Naive thymus-derived CD4-positive, alpha-beta T cell (primary cell): ENCODE measurements at regions not wholly inside any gene's neighbourhood (a gene's known extent, or its start where the extent isn't known, plus 50 kb on each side); places are given as distances from the start of the nearest gene placed in this dataset.
A peak's percentile ranks its signal among the peaks of the same experiment; 100 is the strongest.

Experiments
- ATAC-seq: fragments of 150-1000 bp; cut with Tn5 transposase; 2 replicates; pipeline ENCODE4 v1.10.0; 2021; ENCODE audit warnings: mild to moderate bottlenecking, moderate library complexity
- CTCF ChIA-PET: fragments of 350-600 bp; sonication (Branson Sonifier 250); formaldehyde crosslinking; loops from one replicate; lab custom pipeline; 2021; ENCODE audit warnings: antibody characterized with exemption; lab: Charles Lee
- POLR2A ChIA-PET: fragments of 350-600 bp; sonication (Branson Sonifier 250); formaldehyde crosslinking; loops from one replicate; lab custom pipeline; 2021; ENCODE audit warnings: antibody characterized with exemption, inconsistent platforms; lab: Charles Lee
- DNase-seq, 9 donors: peaks; one replicate each; pipeline versions ENCODE4 v3.0.0 to v3.0.0-alpha.2; 2020 to 2022; ENCODE audit warnings: mixed read lengths in 1 of 9
- H3K27ac ChIP-seq: one replicate; pipeline ENCODE4 v1.7.0; 2013; ENCODE audit warnings: mild to moderate bottlenecking, low read depth, low read length, moderate library complexity
- H3K27me3 ChIP-seq, 2 donors: one replicate each; pipeline ENCODE4 v1.7.0; 2013; ENCODE audit warnings: low read length in 2 of 2, mild to moderate bottlenecking in 2 of 2, moderate library complexity in 2 of 2; ENCODE audit not compliant: control insufficient read depth in 2 of 2, insufficient read depth in 2 of 2
- H3K36me3 ChIP-seq, 3 experiments: 1 replicate in 2 of 3; 2 replicates in 1 of 3; pipeline ENCODE4 v1.7.0; 2013; ENCODE audit warnings: low read length in 3 of 3, mild to moderate bottlenecking in 3 of 3, moderate library complexity in 1 of 3; ENCODE audit not compliant: insufficient read depth in 3 of 3, control insufficient read depth in 2 of 3
- H3K4me1 ChIP-seq, 2 donors: one replicate each; pipeline ENCODE4 v1.7.0; 2013; ENCODE audit warnings: low read length in 2 of 2, mild to moderate bottlenecking in 2 of 2, moderate library complexity in 1 of 2; ENCODE audit not compliant: control insufficient read depth in 2 of 2, insufficient read depth in 2 of 2
- H3K4me3 ChIP-seq: 2 replicates; pipeline ENCODE4 v1.7.0; 2013; ENCODE audit warnings: mild to moderate bottlenecking, low read length
- H3K9me3 ChIP-seq, 3 experiments: 1 replicate in 2 of 3; 2 replicates in 1 of 3; pipeline ENCODE4 v1.7.0; 2013; ENCODE audit warnings: low read length in 3 of 3; ENCODE audit not compliant: control insufficient read depth in 2 of 3
- H3K27ac Mint-ChIP-seq, 9 donors: one replicate each; pipeline ENCODE4 v1.8.0; 2020 to 2022; ENCODE audit warnings: mixed read lengths in 9 of 9, mild to moderate bottlenecking in 8 of 9, moderate library complexity in 5 of 9, inconsistent platforms in 2 of 9
- H3K27me3 Mint-ChIP-seq, 5 donors: one replicate each; pipeline ENCODE4 v1.8.0; 2021 to 2022; ENCODE audit warnings: mixed read lengths in 5 of 5, mild to moderate bottlenecking in 1 of 5
- H3K36me3 Mint-ChIP-seq, 5 donors: one replicate each; pipeline ENCODE4 v1.8.0; 2020 to 2022; ENCODE audit warnings: mixed read lengths in 5 of 5, mild to moderate bottlenecking in 3 of 5, inconsistent platforms in 1 of 5
- H3K4me1 Mint-ChIP-seq, 7 donors: one replicate each; pipeline ENCODE4 v1.8.0; 2020 to 2022; ENCODE audit warnings: mixed read lengths in 7 of 7, mild to moderate bottlenecking in 3 of 7, inconsistent platforms in 1 of 7
- H3K4me3 Mint-ChIP-seq, 10 donors: one replicate each; pipeline ENCODE4 v1.8.0; 2020 to 2022; ENCODE audit warnings: mild to moderate bottlenecking in 10 of 10, mixed read lengths in 10 of 10, moderate library complexity in 6 of 10, inconsistent platforms in 2 of 10
- H3K9me3 Mint-ChIP-seq, 11 donors: one replicate each; pipeline ENCODE4 v1.8.0; 2020 to 2022; ENCODE audit warnings: mixed read lengths in 11 of 11, mild to moderate bottlenecking in 4 of 11, inconsistent platforms in 1 of 11, moderate library complexity in 1 of 11
- intact Hi-C, 2 donors: fragments of 100-400 bp; cut with micrococcal nuclease; formaldehyde crosslinking; loops; one replicate each; pipeline ENCODE4 v1.15.1; 2023

GRCh38 chr15:96124436-96124835, 206.1 kb upstream of the NR2F2 start:
- ChIA-PET CTCF (interaction anchor here (0.7 kb wide), 1 partner anchor 8 kb away, joined by 4 read pairs; no protein-coding TSS in a partner anchor), POLR2A (no interaction called here)
- no peak for ATAC-seq
- Mint-ChIP-seq H3K9me3 (peaks cover 0 to 2% (median 0%) of the 10 kb centered on the region in 11 donors), H3K27ac (no peak overlapping the region), H3K4me1 (no peaks in the 10 kb centered on the region), H3K36me3 (no peaks in the 10 kb centered on the region), H3K4me3 (no peak overlapping the region), H3K27me3 (peaks cover 0 to 32% (median 24%) of the 10 kb centered on the region in 5 donors)
- no peak for DNase-seq
- Histone ChIP-seq H3K36me3 (no peaks in the 10 kb centered on the region), H3K27ac (no peak overlapping the region), H3K4me3 (no peak overlapping the region), H3K9me3 (no peaks in the 10 kb centered on the region), H3K4me1 (no peaks in the 10 kb centered on the region), H3K27me3 (no peaks in the 10 kb centered on the region)
- intact Hi-C loops = no loop called here

- Mint-ChIP-seq H3K27me3 (peaks cover 0 to 33% (median 20%) of the 10 kb centered on the region in 5 donors), H3K4me3 (no peak overlapping the region), H3K4me1 (no peaks in the 10 kb centered on the region), H3K36me3 (no peaks in the 10 kb centered on the region), H3K9me3 (peaks cover 0 to 2% (median 0%) of the 10 kb centered on the region in 11 donors), H3K27ac (no peak overlapping the region)
- intact Hi-C loops = no loop called here
- DNase-seq = no peak
- Histone ChIP-seq H3K27ac (no peak overlapping the region), H3K4me3 (no peak overlapping the region), H3K4me1 (no peaks in the 10 kb centered on the region), H3K9me3 (no peaks in the 10 kb centered on the region), H3K27me3 (no peaks in the 10 kb centered on the region), H3K36me3 (no peaks in the 10 kb centered on the region)
- CTCF ChIA-PET = no interaction called here
- no peak for ATAC-seq
- POLR2A ChIA-PET = no interaction called here
Measured at GRCh38 chr15:96125721-96126415, 204.6 kb upstream of the NR2F2 start.

- Histone ChIP-seq H3K4me1 (no peaks in the 10 kb centered on the region), H3K27ac (no peak overlapping the region), H3K36me3 (no peaks in the 10 kb centered on the region), H3K4me3 (no peak overlapping the region), H3K27me3 (no peaks in the 10 kb centered on the region), H3K9me3 (no peaks in the 10 kb centered on the region)
- Mint-ChIP-seq H3K9me3 (peaks cover 0 to 2% (median 0%) of the 10 kb centered on the region in 11 donors), H3K4me1 (no peaks in the 10 kb centered on the region), H3K36me3 (no peaks in the 10 kb centered on the region), H3K27me3 (peaks cover 0 to 32% (median 20%) of the 10 kb centered on the region in 5 donors), H3K4me3 (no peak overlapping the region), H3K27ac (peak overlapping the region in 1 of 9 donors; percentile 10)
- POLR2A ChIA-PET = no interaction called here
- no peak for ATAC-seq
- CTCF ChIA-PET = no interaction called here
- DNase-seq = no peak
- intact Hi-C loops = no loop called here
Measured at GRCh38 chr15:96126859-96127258, 203.6 kb upstream of the NR2F2 start.

- Histone ChIP-seq H3K4me3 (no peak overlapping the region), H3K4me1 (no peaks in the 10 kb centered on the region), H3K36me3 (no peaks in the 10 kb centered on the region), H3K9me3 (no peaks in the 10 kb centered on the region), H3K27ac (no peak overlapping the region), H3K27me3 (no peaks in the 10 kb centered on the region)
- H3K27ac Mint-ChIP-seq = no peak overlapping the region
- peaks cover 0 to 6% (median 0%) of the 10 kb centered on the region in 11 donors for H3K9me3 Mint-ChIP-seq
- DNase-seq = no peak
- no peaks in the 10 kb centered on the region for H3K36me3 Mint-ChIP-seq
- H3K4me1 Mint-ChIP-seq = no peaks in the 10 kb centered on the region
- POLR2A ChIA-PET = no interaction called here
- intact Hi-C loops = no loop called here
- H3K4me3 Mint-ChIP-seq = no peak overlapping the region
- ATAC-seq = no peak
- peaks cover 0 to 28% (median 21%) of the 10 kb centered on the region in 5 donors for H3K27me3 Mint-ChIP-seq
- CTCF ChIA-PET = no interaction called here
Measured at GRCh38 chr15:96130734-96131133, 199.8 kb upstream of the NR2F2 start.

- H3K36me3 Mint-ChIP-seq = no peaks in the 10 kb centered on the region
- Histone ChIP-seq H3K27me3 (no peaks in the 10 kb centered on the region), H3K4me1 (no peaks in the 10 kb centered on the region), H3K9me3 (no peaks in the 10 kb centered on the region), H3K36me3 (no peaks in the 10 kb centered on the region), H3K27ac (no peak overlapping the region), H3K4me3 (no peak overlapping the region)
- CTCF ChIA-PET = no interaction called here
- H3K4me1 Mint-ChIP-seq = no peaks in the 10 kb centered on the region
- intact Hi-C loops = no loop called here
- no peak for ATAC-seq
- POLR2A ChIA-PET = no interaction called here
- H3K27me3 Mint-ChIP-seq = peaks cover 0 to 20% (median 12%) of the 10 kb centered on the region in 5 donors
- no peak for DNase-seq
- H3K27ac Mint-ChIP-seq = no peak overlapping the region
- no peak overlapping the region for H3K4me3 Mint-ChIP-seq
- peaks cover 0 to 9% (median under 1%) of the 10 kb centered on the region in 11 donors for H3K9me3 Mint-ChIP-seq
Measured at GRCh38 chr15:96132126-96132525, 198.4 kb upstream of the NR2F2 start.

- no peak overlapping the region for H3K4me3 ChIP-seq
- H3K27ac ChIP-seq = no peak overlapping the region
- H3K36me3 ChIP-seq = no peaks in the 10 kb centered on the region
- ChIA-PET POLR2A (no interaction called here), CTCF (no interaction called here)
- Mint-ChIP-seq H3K27ac (no peak overlapping the region), H3K36me3 (no peaks in the 10 kb centered on the region), H3K4me3 (no peak overlapping the region), H3K4me1 (no peaks in the 10 kb centered on the region), H3K9me3 (peaks cover 0 to 20% (median 3%) of the 10 kb centered on the region in 11 donors), H3K27me3 (peaks cover 0 to 24% (median 6%) of the 10 kb centered on the region in 5 donors)
- H3K27me3 ChIP-seq = no peaks in the 10 kb centered on the region
- H3K4me1 ChIP-seq = no peaks in the 10 kb centered on the region
- no peaks in the 10 kb centered on the region for H3K9me3 ChIP-seq
- intact Hi-C loops = no loop called here
- ATAC-seq (no peak), DNase-seq (no peak)
Measured at GRCh38 chr15:96135166-96136093, 195.1 kb upstream of the NR2F2 start.
